ENCODE measurements at regions not wholly inside any gene's neighbourhood (a gene's known extent, or its start where the extent isn't known, plus 50 kb on each side); places are given as distances from the start of the nearest gene placed in this dataset.

GRCh38 chr3:177300842-177301241 is 103.6 kb upstream of the TBL1XR1 start:
- TF ChIP-seq, protein P1, sequence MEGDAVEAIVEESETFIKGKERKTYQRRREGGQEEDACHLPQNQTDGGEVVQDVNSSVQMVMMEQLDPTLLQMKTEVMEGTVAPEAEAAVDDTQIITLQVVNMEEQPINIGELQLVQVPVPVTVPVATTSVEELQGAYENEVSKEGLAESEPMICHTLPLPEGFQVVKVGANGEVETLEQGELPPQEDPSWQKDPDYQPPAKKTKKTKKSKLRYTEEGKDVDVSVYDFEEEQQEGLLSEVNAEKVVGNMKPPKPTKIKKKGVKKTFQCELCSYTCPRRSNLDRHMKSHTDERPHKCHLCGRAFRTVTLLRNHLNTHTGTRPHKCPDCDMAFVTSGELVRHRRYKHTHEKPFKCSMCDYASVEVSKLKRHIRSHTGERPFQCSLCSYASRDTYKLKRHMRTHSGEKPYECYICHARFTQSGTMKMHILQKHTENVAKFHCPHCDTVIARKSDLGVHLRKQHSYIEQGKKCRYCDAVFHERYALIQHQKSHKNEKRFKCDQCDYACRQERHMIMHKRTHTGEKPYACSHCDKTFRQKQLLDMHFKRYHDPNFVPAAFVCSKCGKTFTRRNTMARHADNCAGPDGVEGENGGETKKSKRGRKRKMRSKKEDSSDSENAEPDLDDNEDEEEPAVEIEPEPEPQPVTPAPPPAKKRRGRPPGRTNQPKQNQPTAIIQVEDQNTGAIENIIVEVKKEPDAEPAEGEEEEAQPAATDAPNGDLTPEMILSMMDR (IDR thresholded peaks at IDR 0.05; ENCODE audit: low read depth, low read length, missing control alignments), result no peak
- DNase-seq (ENCODE audit: extremely low read depth, low read depth), result no peak
- H3K4me3 ChIP-seq (replicated peaks; ENCODE audit: low read depth, low read length), result no peak overlapping the region

DNA sequence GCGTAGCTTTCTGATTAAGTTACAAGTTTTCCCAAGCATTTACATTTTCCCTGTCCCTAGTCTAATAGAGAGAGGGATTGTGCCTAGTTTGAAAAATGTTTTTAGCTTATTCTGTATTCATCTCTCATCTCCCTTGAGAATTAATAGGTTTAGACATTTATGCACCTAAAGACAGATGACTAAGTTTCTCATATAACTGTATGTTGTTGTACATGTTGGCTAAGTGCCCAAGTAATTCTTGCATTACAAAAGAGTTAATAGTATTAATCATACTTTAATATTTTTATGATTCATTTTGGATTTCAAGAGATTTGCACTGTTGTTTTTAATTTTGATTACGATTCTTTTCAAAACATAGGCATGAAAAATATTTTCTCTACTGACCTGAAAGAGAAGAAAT is 109.0 kb upstream of the TBL1XR1 start:
- H3K4me3 ChIP-seq (replicated peaks; ENCODE audit: low read depth, low read length), result no peak overlapping the region
- DNase-seq (ENCODE audit: extremely low read depth, low read depth), result no peak
- TF ChIP-seq, protein P1 (IDR thresholded peaks at IDR 0.05; ENCODE audit: low read depth, low read length, missing control alignments), result no peak

DNA sequence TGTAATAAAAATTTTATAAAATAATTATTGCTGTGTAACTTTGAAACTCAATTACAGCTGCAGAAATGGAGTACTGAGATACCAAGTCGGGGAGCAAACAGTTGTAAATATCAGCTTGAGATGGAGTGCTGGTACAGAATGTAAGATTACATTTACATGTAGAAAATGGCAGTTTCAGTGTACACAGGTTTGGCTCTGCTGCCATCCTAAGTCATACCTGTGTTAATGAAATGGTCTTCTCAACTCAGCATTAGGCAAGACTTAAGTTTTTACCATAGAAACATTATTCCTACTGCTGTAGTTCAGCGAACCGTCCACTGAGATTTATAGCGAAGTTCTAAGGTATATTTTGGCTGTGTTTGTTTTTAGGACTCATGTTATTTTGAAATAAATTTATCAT is 110.1 kb upstream of the TBL1XR1 start:
- TF ChIP-seq, protein P1 (IDR thresholded peaks at IDR 0.05; ENCODE audit: low read depth, low read length, missing control alignments), result no peak

DNA sequence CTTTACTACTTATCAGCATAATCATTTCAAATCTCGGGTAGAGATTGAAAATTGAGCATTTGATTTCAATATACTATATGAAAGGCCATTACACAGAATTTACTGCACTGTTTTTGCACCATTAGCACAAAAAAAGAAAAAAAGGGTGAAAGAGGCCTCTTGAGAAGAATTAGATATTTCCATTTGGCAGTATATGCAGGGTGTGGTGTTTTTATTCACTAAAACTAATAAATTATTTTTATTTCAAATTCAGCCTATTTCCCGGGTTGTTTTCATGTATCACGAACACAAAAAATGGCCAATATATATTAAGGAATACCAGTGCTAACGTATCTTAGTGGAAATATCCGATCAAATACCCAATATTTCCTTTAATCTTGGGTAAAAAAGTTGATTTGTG is 110.5 kb upstream of the TBL1XR1 start:
- DNase-seq (ENCODE audit: extremely low read depth, low read depth), result no peak
- TF ChIP-seq, protein P1 (IDR thresholded peaks at IDR 0.05; ENCODE audit: low read depth, low read length, missing control alignments), result no peak

More for the DNA sequence above, 110.1 kb upstream of the TBL1XR1 start:
- H3K4me3 ChIP-seq (replicated peaks; ENCODE audit: low read depth, low read length), result no peak overlapping the region
- DNase-seq (ENCODE audit: extremely low read depth, low read depth), result no peak

GRCh38 chr3:177308286-177308685 is 111.0 kb upstream of the TBL1XR1 start:
- no peak for DNase-seq (ENCODE audit: extremely low read depth, low read depth)
- no peak overlapping the region for H3K4me3 ChIP-seq (replicated peaks; ENCODE audit: low read depth, low read length)
- TF ChIP-seq, protein P1 (IDR thresholded peaks at IDR 0.05; ENCODE audit: low read depth, low read length, missing control alignments), result no peak

More for the DNA sequence above, 110.5 kb upstream of the TBL1XR1 start:
- no peak overlapping the region for H3K4me3 ChIP-seq (replicated peaks; ENCODE audit: low read depth, low read length)

GRCh38 chr3:177308911-177309310 is 111.6 kb upstream of the TBL1XR1 start:
- no peak for DNase-seq (ENCODE audit: extremely low read depth, low read depth)
- TF ChIP-seq, protein P1 (IDR thresholded peaks at IDR 0.05; ENCODE audit: low read depth, low read length, missing control alignments), result no peak
- H3K4me3 ChIP-seq (replicated peaks; ENCODE audit: low read depth, low read length), result no peak overlapping the region

- no peak for DNase-seq (ENCODE audit: extremely low read depth, low read depth)
Observed at GRCh38 chr3:177312491-177312890, 115.2 kb upstream of the TBL1XR1 start.

More at GRCh38 chr3:177312491-177312890, 115.2 kb upstream of the TBL1XR1 start:
- TF ChIP-seq, protein P1 (IDR thresholded peaks at IDR 0.05; ENCODE audit: low read depth, low read length, missing control alignments), result no peak
- no peak overlapping the region for H3K4me3 ChIP-seq (replicated peaks; ENCODE audit: low read depth, low read length)

Measured in HFF-Myc (cell line).